ENCODE measurements at regions not wholly inside any gene's neighbourhood (a gene's known extent, or its start where the extent isn't known, plus 50 kb on each side); places are given as distances from the start of the nearest gene placed in this dataset.
A peak's percentile ranks its signal among the peaks of the same experiment; 100 is the strongest.

DNA sequence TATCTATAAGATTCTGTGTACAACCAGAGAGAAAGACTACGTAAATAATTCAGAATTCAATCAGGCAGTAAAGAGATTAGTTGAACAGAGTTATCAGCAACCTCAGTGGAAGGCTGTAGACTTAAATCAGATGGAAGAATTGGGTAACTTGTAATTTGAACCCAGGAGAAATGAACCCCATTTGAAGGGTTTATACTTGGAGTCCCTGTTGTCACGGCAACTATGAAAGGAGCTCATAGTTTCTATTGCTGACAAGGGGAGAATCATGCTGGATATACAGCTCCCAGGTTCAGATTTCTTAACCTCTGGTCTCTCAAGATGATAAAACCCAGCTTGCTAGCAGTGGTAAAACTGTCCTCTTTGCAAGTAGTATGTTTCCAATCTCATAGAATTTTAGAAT is 54.4 kb upstream of the BMP4 start:
- H3K36me3 Mint-ChIP-seq (ENCODE audit: insufficient read depth, unreplicated experiment) = no peaks in the 10 kb centered on the region
- no peaks in the 10 kb centered on the region for H3K36me3 ChIP-seq (ENCODE audit: control insufficient read depth, insufficient read depth, low read length)
- peaks cover 14% of the 10 kb centered on the region for H3K9me3 Mint-ChIP-seq (ENCODE audit: unreplicated experiment)
- CTCF ChIA-PET = interaction anchor here (1.6 kb wide), 1 partner anchor 10 kb away, joined by 12 read pairs; no protein-coding TSS in a partner anchor
- H3K4me3 Mint-ChIP-seq (ENCODE audit: unreplicated experiment) = no peak overlapping the region
- H3K4me3 ChIP-seq (ENCODE audit: low read depth, low read length) = no peak overlapping the region
- POLR2A ChIA-PET = no interaction called here
- H3K27me3 ChIP-seq (replicated peaks; ENCODE audit: control insufficient read depth, insufficient read depth, low read length) = no peaks in the 10 kb centered on the region
- peaks cover 13% of the 10 kb centered on the region for H3K4me1 Mint-ChIP-seq (ENCODE audit: low read depth, unreplicated experiment)
- TF ChIP-seq, protein P1, sequence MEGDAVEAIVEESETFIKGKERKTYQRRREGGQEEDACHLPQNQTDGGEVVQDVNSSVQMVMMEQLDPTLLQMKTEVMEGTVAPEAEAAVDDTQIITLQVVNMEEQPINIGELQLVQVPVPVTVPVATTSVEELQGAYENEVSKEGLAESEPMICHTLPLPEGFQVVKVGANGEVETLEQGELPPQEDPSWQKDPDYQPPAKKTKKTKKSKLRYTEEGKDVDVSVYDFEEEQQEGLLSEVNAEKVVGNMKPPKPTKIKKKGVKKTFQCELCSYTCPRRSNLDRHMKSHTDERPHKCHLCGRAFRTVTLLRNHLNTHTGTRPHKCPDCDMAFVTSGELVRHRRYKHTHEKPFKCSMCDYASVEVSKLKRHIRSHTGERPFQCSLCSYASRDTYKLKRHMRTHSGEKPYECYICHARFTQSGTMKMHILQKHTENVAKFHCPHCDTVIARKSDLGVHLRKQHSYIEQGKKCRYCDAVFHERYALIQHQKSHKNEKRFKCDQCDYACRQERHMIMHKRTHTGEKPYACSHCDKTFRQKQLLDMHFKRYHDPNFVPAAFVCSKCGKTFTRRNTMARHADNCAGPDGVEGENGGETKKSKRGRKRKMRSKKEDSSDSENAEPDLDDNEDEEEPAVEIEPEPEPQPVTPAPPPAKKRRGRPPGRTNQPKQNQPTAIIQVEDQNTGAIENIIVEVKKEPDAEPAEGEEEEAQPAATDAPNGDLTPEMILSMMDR (IDR thresholded peaks at IDR 0.05; ENCODE audit: insufficient read depth in 1 of 2, low read depth in 1 of 2, low read length in 1 of 2, severe bottlenecking in 1 of 2, unreplicated experiment in 1 of 2) = no peak
- H3K4me1 ChIP-seq = peaks cover 4% of the 10 kb centered on the region; the same call in 1 of the 2 replicates
- no peaks in the 10 kb centered on the region for H3K9me3 ChIP-seq
- H3K27ac Mint-ChIP-seq (ENCODE audit: unreplicated experiment) = no peak overlapping the region
- intact Hi-C loops (cut with micrococcal nuclease; ENCODE audit: unreplicated experiment) = no loop called here
- no TSS peak for BruUV-seq (replicated peaks)
- DNase-seq = no peak
- H3K27me3 Mint-ChIP-seq (ENCODE audit: insufficient read depth, unreplicated experiment) = no peaks in the 10 kb centered on the region

DNA sequence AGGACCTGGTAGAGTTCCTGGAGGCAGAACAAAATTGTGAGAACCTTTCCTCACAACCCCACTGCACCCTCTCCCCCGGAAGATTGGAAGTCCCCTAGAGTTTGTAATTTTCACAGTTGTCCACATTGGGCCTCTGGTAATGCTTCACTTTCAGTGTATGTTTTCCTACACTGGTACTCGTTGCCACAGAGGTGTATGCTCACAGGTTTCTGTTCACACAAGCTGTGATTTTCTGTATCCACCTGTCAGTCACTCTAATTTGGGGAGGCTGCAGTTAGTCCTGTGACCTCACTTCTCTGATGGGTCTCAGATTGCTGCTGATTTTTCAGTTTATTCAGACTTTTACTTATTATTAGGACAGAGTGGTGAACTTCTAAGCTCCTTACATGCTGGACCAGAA is 66.4 kb upstream of the BMP4 start:
- no peak overlapping the region for H3K4me3 Mint-ChIP-seq (ENCODE audit: unreplicated experiment)
- H3K9me3 Mint-ChIP-seq (ENCODE audit: unreplicated experiment) = no peaks in the 10 kb centered on the region
- H3K4me1 ChIP-seq = 0 out of 2 replicates have a peak, but pooled peaks cover 4% of the 10 kb centered on the region
- no peaks in the 10 kb centered on the region for H3K36me3 Mint-ChIP-seq (ENCODE audit: insufficient read depth, unreplicated experiment)
- POLR2A ChIA-PET = no interaction called here
- H3K27me3 Mint-ChIP-seq (ENCODE audit: insufficient read depth, unreplicated experiment) = no peaks in the 10 kb centered on the region
- no peaks in the 10 kb centered on the region for H3K36me3 ChIP-seq (ENCODE audit: control insufficient read depth, insufficient read depth, low read length)
- TF ChIP-seq, protein P1 (IDR thresholded peaks at IDR 0.05; ENCODE audit: insufficient read depth in 1 of 2, low read depth in 1 of 2, low read length in 1 of 2, severe bottlenecking in 1 of 2, unreplicated experiment in 1 of 2) = no peak
- intact Hi-C loops (cut with micrococcal nuclease; ENCODE audit: unreplicated experiment) = no loop called here
- BruUV-seq (replicated peaks) = no TSS peak
- CTCF ChIA-PET = no interaction called here
- H3K9me3 ChIP-seq = 0 out of 2 replicates have a peak, but pooled peaks cover 3% of the 10 kb centered on the region
- no peaks in the 10 kb centered on the region for H3K27me3 ChIP-seq (replicated peaks; ENCODE audit: control insufficient read depth, insufficient read depth, low read length)
- no peak overlapping the region for H3K27ac Mint-ChIP-seq (ENCODE audit: unreplicated experiment)
- no peaks in the 10 kb centered on the region for H3K4me1 Mint-ChIP-seq (ENCODE audit: low read depth, unreplicated experiment)
- H3K4me3 ChIP-seq (ENCODE audit: low read depth, low read length) = no peak overlapping the region
- DNase-seq = no peak

DNA sequence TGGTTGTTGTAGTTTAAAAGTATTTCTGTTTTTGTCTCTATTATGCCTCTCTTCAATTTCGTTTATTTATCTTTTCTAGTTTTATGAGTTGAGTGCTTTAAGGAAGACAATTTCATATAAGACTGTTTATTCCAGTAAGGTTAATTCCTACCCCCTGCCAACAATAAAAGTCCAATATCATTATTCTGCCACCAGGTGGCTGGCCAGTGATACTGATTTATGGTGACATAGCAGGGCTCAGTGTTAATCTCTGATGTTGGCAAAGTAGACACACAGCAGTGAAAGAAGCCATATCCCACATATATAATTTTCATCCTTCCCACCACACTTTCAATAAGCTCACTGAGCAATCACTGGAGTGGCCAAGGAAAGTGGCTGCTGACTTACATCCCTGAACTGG is 69.0 kb upstream of the BMP4 start:
- intact Hi-C loops (cut with micrococcal nuclease; ENCODE audit: unreplicated experiment) = no loop called here
- POLR2A ChIA-PET = no interaction called here
- peak in 1 of 2 experiments; percentile 22 for DNase-seq
- Mint-ChIP-seq H3K4me1 (ENCODE audit: low read depth, unreplicated experiment) (no peaks in the 10 kb centered on the region), H3K36me3 (ENCODE audit: insufficient read depth, unreplicated experiment) (no peaks in the 10 kb centered on the region), H3K4me3 (ENCODE audit: unreplicated experiment) (no peak overlapping the region), H3K27me3 (ENCODE audit: insufficient read depth, unreplicated experiment) (no peaks in the 10 kb centered on the region), H3K27ac (ENCODE audit: unreplicated experiment) (no peak overlapping the region), H3K9me3 (ENCODE audit: unreplicated experiment) (no peaks in the 10 kb centered on the region)
- no peaks in the 10 kb centered on the region for H3K27me3 ChIP-seq (replicated peaks; ENCODE audit: control insufficient read depth, insufficient read depth, low read length)
- no peaks in the 10 kb centered on the region for H3K36me3 ChIP-seq (ENCODE audit: control insufficient read depth, insufficient read depth, low read length)
- CTCF ChIA-PET = no interaction called here
- 0 out of 2 replicates have a peak, but pooled peaks cover 3% of the 10 kb centered on the region for H3K9me3 ChIP-seq
- H3K4me3 ChIP-seq (ENCODE audit: low read depth, low read length) = no peak overlapping the region
- 0 out of 2 replicates have a peak, but pooled peaks cover 4% of the 10 kb centered on the region for H3K4me1 ChIP-seq
- TF ChIP-seq, protein P1 (IDR thresholded peaks at IDR 0.05; ENCODE audit: insufficient read depth in 1 of 2, low read depth in 1 of 2, low read length in 1 of 2, severe bottlenecking in 1 of 2, unreplicated experiment in 1 of 2) = no peak
- no TSS peak for BruUV-seq (replicated peaks)

All from Caco-2 (cell line).